SK-N-SH (cell line): ENCODE measurements at regions not wholly inside any gene's neighbourhood (a gene's known extent, or its start where the extent isn't known, plus 50 kb on each side); places are given as distances from the start of the nearest gene placed in this dataset.

Experiments
- CTCF ChIA-PET: fragments of 300-600, 350-600 bp; formaldehyde crosslinking; extraction: SDS; loops from one replicate; lab custom pipeline; 2021; lab: Yijun Ruan, JAX
- POLR2A ChIA-PET: fragments of 350-600 bp; sonication (Branson Sonifier 250); formaldehyde crosslinking; extraction: SDS; loops from one replicate; lab custom pipeline; 2020; ENCODE audit warnings: antibody characterized with exemption, inconsistent platforms; lab: Yijun Ruan, JAX
- DNase-seq: peaks from one replicate; pipeline ENCODE4 v3.0.0; 2012
- H2AFZ ChIP-seq: fragments of 200-600 bp; sonication (generic); 2 replicates; pipeline ENCODE4 v1.8.1; 2016; ENCODE audit warnings: antibody characterized with exemption, mild to moderate bottlenecking, low read depth
- H3F3A ChIP-seq: fragments of 200-600 bp; sonication (generic); replicated peaks from 2 replicates; pipeline ENCODE3; 2016; ENCODE audit warnings: antibody characterized with exemption, mild to moderate bottlenecking; ENCODE audit not compliant: insufficient read depth
- H3K27ac ChIP-seq, 2 experiments: fragments of 200-500 bp in 1 of 2; fragments of 200-600 bp in 1 of 2; sonication (Bioruptor generic) in 1 of 2; sonication (generic), shearing (Covaris generic) in 1 of 2; 2 replicates each; pipeline versions ENCODE4 v1.5.1 to v1.6.1; 2014 to 2016; ENCODE audit warnings: low read depth in 2 of 2, inconsistent platforms in 1 of 2, low read length in 1 of 2, mild to moderate bottlenecking in 1 of 2, mixed read lengths in 1 of 2
- H3K27me3 ChIP-seq: fragments of 200-600 bp; sonication (generic), shearing (Covaris generic); 2 replicates; pipeline ENCODE4 v1.6.1; 2016; ENCODE audit warnings: mixed run types; ENCODE audit not compliant: insufficient read depth
- H3K36me3 ChIP-seq, 2 experiments: fragments of 200-500 bp in 1 of 2; fragments of 200-600 bp in 1 of 2; sonication (Bioruptor generic) in 1 of 2; sonication (generic) in 1 of 2; replicated peaks in 1 of 2; 2 replicates each; pipeline versions ENCODE3 to v1.5.1; 2014 to 2016; ENCODE audit warnings: low read length in 1 of 2, mild to moderate bottlenecking in 1 of 2; ENCODE audit not compliant: insufficient read depth in 2 of 2, control insufficient read depth in 1 of 2
- H3K4me1 ChIP-seq, 2 experiments: fragments of 200-500 bp in 1 of 2; fragments of 200-600 bp in 1 of 2; sonication (Bioruptor generic) in 1 of 2; sonication (generic), shearing (Covaris generic) in 1 of 2; 2 replicates each; pipeline versions ENCODE4 v1.5.1 to v1.6.1; 2014 to 2016; ENCODE audit warnings: low read depth in 1 of 2, low read length in 1 of 2, mixed run types in 1 of 2; ENCODE audit not compliant: insufficient read depth in 2 of 2, control insufficient read depth in 1 of 2
- H3K4me2 ChIP-seq: fragments of 200-600 bp; sonication (generic), shearing (Covaris generic); 2 replicates; pipeline ENCODE4 v1.6.1; 2017; ENCODE audit warnings: mixed run types
- H3K4me3 ChIP-seq, 2 experiments: fragments of 200-500 bp in 1 of 2; fragments of 200-600 bp in 1 of 2; sonication (Bioruptor generic) in 1 of 2; sonication (generic), shearing (Covaris generic) in 1 of 2; 2 replicates each; pipeline versions ENCODE4 v1.5.1 to v1.8.1; 2014 to 2016; ENCODE audit warnings: low read depth in 2 of 2, inconsistent platforms in 1 of 2, low read length in 1 of 2, mild to moderate bottlenecking in 1 of 2, mixed read lengths in 1 of 2, moderate library complexity in 1 of 2
- H3K79me2 ChIP-seq: fragments of 200-600 bp; sonication (generic); 2 replicates; pipeline ENCODE4 v1.8.1; 2017; ENCODE audit warnings: mild to moderate bottlenecking; ENCODE audit not compliant: insufficient read depth
- H3K9ac ChIP-seq: fragments of 200-600 bp; sonication (generic); 2 replicates; pipeline ENCODE4 v1.6.1; 2017; ENCODE audit warnings: mixed run types
- H3K9me2 ChIP-seq: fragments of 200-600 bp; sonication (generic); 2 replicates; pipeline ENCODE4 v1.6.1; 2017; ENCODE audit warnings: mixed run types
- H3K9me3 ChIP-seq: fragments of 200-600 bp; sonication (generic); 2 replicates; pipeline ENCODE4 v1.6.1; 2017; ENCODE audit warnings: mixed run types, mild to moderate bottlenecking, moderate library complexity
- H4K20me1 ChIP-seq: fragments of 200-600 bp; sonication (generic); 2 replicates; pipeline ENCODE4 v1.6.1; 2017; ENCODE audit warnings: mild to moderate bottlenecking, mixed run types; ENCODE audit not compliant: insufficient read depth
- CHD2 ChIP-seq: fragments of 150-350 bp; IDR thresholded peaks from 2 replicates; pipeline ENCODE4 v1.6.1; 2018; ENCODE audit warnings: low read length; ENCODE audit not compliant: partially characterized antibody
- EZH2phosphoT487 ChIP-seq: fragments of 200-600 bp; sonication (generic); IDR thresholded peaks from 2 replicates; pipeline ENCODE4 v1.6.1; 2017; ENCODE audit warnings: low read depth, mixed run types, mild to moderate bottlenecking, antibody characterized with exemption, moderate library complexity, borderline replicate concordance
- FOSL2 ChIP-seq: IDR thresholded peaks from 2 replicates; pipeline ENCODE4 v1.4.0; 2012; ENCODE audit warnings: low read depth, mild to moderate bottlenecking, moderate library complexity, borderline replicate concordance
- FOXJ3 ChIP-seq: sonication (generic); formaldehyde crosslinking; IDR thresholded peaks from 2 replicates; pipeline ENCODE4 v1.5.1; 2020; ENCODE audit warnings: mild to moderate bottlenecking, missing genetic modification reagents
- GABPA ChIP-seq: IDR thresholded peaks from 2 replicates; pipeline ENCODE4 v1.4.0; 2012; ENCODE audit warnings: low read depth, mild to moderate bottlenecking
- MEF2A ChIP-seq: IDR thresholded peaks from 2 replicates; pipeline ENCODE4 v1.4.0; 2012; ENCODE audit warnings: low read depth, borderline replicate concordance
- MXI1 ChIP-seq: IDR thresholded peaks from 2 replicates; pipeline ENCODE4 v1.6.1; 2012; ENCODE audit warnings: mild to moderate bottlenecking, low read depth, low read length, improper control_type of control experiment
- NFIC ChIP-seq: IDR thresholded peaks from 2 replicates; pipeline ENCODE4 v1.4.0; 2012; ENCODE audit warnings: borderline replicate concordance
- POLR2AphosphoS5 ChIP-seq: IDR thresholded peaks from 2 replicates; pipeline ENCODE4 v1.6.1; 2012; ENCODE audit warnings: low read depth, low read length
- RAD21 ChIP-seq: IDR thresholded peaks from 2 replicates; pipeline ENCODE4 v1.6.1; 2012; ENCODE audit warnings: mild to moderate bottlenecking, low read length
- RFX5 ChIP-seq: IDR thresholded peaks from 2 replicates; pipeline ENCODE4 v1.6.1; 2012; ENCODE audit warnings: mild to moderate bottlenecking, improper control_type of control experiment, low read length
- RXRA ChIP-seq: IDR thresholded peaks from 2 replicates; pipeline ENCODE4 v1.4.0; 2012; ENCODE audit warnings: low read depth, mild to moderate bottlenecking, borderline replicate concordance
- SIN3A ChIP-seq: IDR thresholded peaks from 2 replicates; pipeline ENCODE4 v1.6.1; 2012; ENCODE audit warnings: low read depth, mild to moderate bottlenecking, low read length, moderate library complexity, borderline replicate concordance
- SMC3 ChIP-seq: IDR thresholded peaks from 2 replicates; pipeline ENCODE4 v1.6.1; 2012; ENCODE audit warnings: low read depth, low read length, improper control_type of control experiment
- TAF1 ChIP-seq: IDR thresholded peaks from 2 replicates; pipeline ENCODE4 v1.6.1; 2012; ENCODE audit warnings: low read depth, mild to moderate bottlenecking, low read length, moderate library complexity, borderline replicate concordance
- TEAD4 ChIP-seq: IDR thresholded peaks from 2 replicates; pipeline ENCODE4 v1.4.0; 2012; ENCODE audit warnings: mild to moderate bottlenecking, borderline replicate concordance; ENCODE audit not compliant: insufficient read depth
- YY1 ChIP-seq: IDR thresholded peaks from 2 replicates; pipeline ENCODE4 v1.4.0; 2012; ENCODE audit warnings: low read depth, mild to moderate bottlenecking
- WGBS: methylation state at CpG from one replicate; pipeline ENCODE4 v1.1.6; 2017; ENCODE audit warnings: low lambda C conversion rate; 5-methylcytosine and 5-hydroxymethylcytosine counted together
- TF ChIP-seq, protein P1 (sequence below): IDR thresholded peaks from 2 replicates; pipeline ENCODE4 v1.4.0; 2012; ENCODE audit warnings: low read depth, borderline replicate concordance
- TF ChIP-seq, protein P2 (sequence below): fragments of 150-350 bp; IDR thresholded peaks from 2 replicates; pipeline ENCODE4 v1.6.1; 2016; ENCODE audit warnings: mild to moderate bottlenecking, low read depth, low read length
- TF ChIP-seq, protein P3 (sequence below): IDR thresholded peaks from 2 replicates; pipeline ENCODE4; 2012

DNA sequence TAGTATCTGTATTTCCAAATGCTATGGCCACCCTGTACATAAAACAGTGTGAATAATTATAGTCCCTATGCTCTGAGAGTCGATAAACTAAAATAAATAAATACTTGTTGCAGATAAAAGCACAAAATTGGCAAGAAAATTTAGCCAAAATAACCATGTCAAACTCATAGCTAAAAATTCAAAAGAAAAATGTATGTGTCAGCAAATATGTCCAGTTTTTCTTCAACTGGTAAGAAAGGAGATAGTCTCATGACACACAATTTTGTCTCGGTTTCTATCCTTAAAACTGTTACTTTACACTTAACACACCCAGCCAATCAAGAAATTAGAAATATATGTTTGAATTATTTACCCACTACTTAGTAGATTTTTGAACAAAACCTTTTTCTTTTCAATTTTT lies 145.6 kb upstream of the FSCB start:
- Histone ChIP-seq H3K9me2 (no peaks in the 10 kb centered on the region), H3K4me3 (no peak overlapping the region), H3K4me1 (peaks cover 0 to 8% of the 10 kb centered on the region in 2 experiments; a peak in 1 of 4 replicates), H3K9me3 (no peaks in the 10 kb centered on the region), H2AFZ (no peak overlapping the region), H3K9ac (no peak overlapping the region), H3K27me3 (no peaks in the 10 kb centered on the region), H4K20me1 (no peaks in the 10 kb centered on the region), H3K36me3 (no peaks in the 10 kb centered on the region), H3K79me2 (no peaks in the 10 kb centered on the region), H3F3A (no peaks in the 10 kb centered on the region), H3K4me2 (no peak overlapping the region), H3K27ac (no peak overlapping the region)
- WGBS, result 2% methylated on average over 2 of the region's 2 CpGs
- POLR2A ChIA-PET, result no interaction called here
- DNase-seq, result no peak
- CTCF ChIA-PET, result no interaction called here
- TF ChIP-seq FOSL2 (no peak), POLR2AphosphoS5 (no peak), FOXJ3 (CRISPR knock-in tag) (no peak)
- TF ChIP-seq, protein P1, sequence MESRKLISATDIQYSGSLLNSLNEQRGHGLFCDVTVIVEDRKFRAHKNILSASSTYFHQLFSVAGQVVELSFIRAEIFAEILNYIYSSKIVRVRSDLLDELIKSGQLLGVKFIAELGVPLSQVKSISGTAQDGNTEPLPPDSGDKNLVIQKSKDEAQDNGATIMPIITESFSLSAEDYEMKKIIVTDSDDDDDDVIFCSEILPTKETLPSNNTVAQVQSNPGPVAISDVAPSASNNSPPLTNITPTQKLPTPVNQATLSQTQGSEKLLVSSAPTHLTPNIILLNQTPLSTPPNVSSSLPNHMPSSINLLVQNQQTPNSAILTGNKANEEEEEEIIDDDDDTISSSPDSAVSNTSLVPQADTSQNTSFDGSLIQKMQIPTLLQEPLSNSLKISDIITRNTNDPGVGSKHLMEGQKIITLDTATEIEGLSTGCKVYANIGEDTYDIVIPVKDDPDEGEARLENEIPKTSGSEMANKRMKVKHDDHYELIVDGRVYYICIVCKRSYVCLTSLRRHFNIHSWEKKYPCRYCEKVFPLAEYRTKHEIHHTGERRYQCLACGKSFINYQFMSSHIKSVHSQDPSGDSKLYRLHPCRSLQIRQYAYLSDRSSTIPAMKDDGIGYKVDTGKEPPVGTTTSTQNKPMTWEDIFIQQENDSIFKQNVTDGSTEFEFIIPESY, result no peak

GRCh38 chr14:44649061-44649460 lies 142.0 kb upstream of the FSCB start:
- H3K79me2 ChIP-seq, result no peaks in the 10 kb centered on the region
- TF ChIP-seq TEAD4 (no peak), SMC3 (no peak), MEF2A (no peak), FOSL2 (no peak), RXRA (no peak), GABPA (no peak), FOXJ3 (CRISPR knock-in tag) (no peak), CHD2 (no peak), RFX5 (no peak), TAF1 (no peak), NFIC (no peak), EZH2phosphoT487 (no peak), RAD21 (no peak), YY1 (no peak), MXI1 (no peak), SIN3A (no peak), POLR2AphosphoS5 (no peak)
- TF ChIP-seq, protein P1, result no peak
- TF ChIP-seq, protein P2, sequence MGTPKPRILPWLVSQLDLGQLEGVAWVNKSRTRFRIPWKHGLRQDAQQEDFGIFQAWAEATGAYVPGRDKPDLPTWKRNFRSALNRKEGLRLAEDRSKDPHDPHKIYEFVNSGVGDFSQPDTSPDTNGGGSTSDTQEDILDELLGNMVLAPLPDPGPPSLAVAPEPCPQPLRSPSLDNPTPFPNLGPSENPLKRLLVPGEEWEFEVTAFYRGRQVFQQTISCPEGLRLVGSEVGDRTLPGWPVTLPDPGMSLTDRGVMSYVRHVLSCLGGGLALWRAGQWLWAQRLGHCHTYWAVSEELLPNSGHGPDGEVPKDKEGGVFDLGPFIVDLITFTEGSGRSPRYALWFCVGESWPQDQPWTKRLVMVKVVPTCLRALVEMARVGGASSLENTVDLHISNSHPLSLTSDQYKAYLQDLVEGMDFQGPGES, result no peak
- TF ChIP-seq, protein P3, sequence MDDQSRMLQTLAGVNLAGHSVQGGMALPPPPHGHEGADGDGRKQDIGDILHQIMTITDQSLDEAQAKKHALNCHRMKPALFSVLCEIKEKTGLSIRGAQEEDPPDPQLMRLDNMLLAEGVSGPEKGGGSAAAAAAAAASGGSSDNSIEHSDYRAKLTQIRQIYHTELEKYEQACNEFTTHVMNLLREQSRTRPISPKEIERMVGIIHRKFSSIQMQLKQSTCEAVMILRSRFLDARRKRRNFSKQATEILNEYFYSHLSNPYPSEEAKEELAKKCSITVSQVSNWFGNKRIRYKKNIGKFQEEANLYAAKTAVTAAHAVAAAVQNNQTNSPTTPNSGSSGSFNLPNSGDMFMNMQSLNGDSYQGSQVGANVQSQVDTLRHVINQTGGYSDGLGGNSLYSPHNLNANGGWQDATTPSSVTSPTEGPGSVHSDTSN, result no peak
- TF ChIP-seq, all 33 proteins: peak for 0
- no peak for DNase-seq
- Histone ChIP-seq H3K4me3 (no peak overlapping the region), H3K4me1 (no peaks in the 10 kb centered on the region; a peak in 1 of 4 replicates), H3K36me3 (no peaks in the 10 kb centered on the region), H3K27me3 (no peaks in the 10 kb centered on the region), H4K20me1 (no peaks in the 10 kb centered on the region), H2AFZ (no peak overlapping the region), H3K9ac (no peak overlapping the region), H3K27ac (no peak overlapping the region), H3K4me2 (no peak overlapping the region), H3K9me2 (no peaks in the 10 kb centered on the region), H3F3A (no peaks in the 10 kb centered on the region), H3K9me3 (no peaks in the 10 kb centered on the region)
- 0% methylated on average over 1 of the region's 1 CpG for WGBS
- POLR2A ChIA-PET, result no interaction called here
- CTCF ChIA-PET, result no interaction called here
